ENCODE measurements at regions not wholly inside any gene's neighbourhood (a gene's known extent, or its start where the extent isn't known, plus 50 kb on each side); places are given as distances from the start of the nearest gene placed in this dataset.

- no peak for TF ChIP-seq CTCF (IDR thresholded peaks at IDR 0.05)
- no peak for TF ChIP-seq ZFX (IDR thresholded peaks at IDR 0.05; ENCODE audit: borderline replicate concordance)
These were observed 78.9 kb downstream of the TEX29 start for GRCh38 chr13:111399334-111399733.
